Mesothelial cell of epicardium (in vitro differentiated cells): ENCODE measurements at regions not wholly inside any gene's neighbourhood (a gene's known extent, or its start where the extent isn't known, plus 50 kb on each side); places are given as distances from the start of the nearest gene placed in this dataset.

Experiments
- DNase-seq, 2 experiments: peaks; one replicate each; pipeline ENCODE4 v3.0.0; 2021; ENCODE audit warnings: low spot score in 2 of 2; ENCODE audit not compliant: unreplicated experiment in 2 of 2
- H3K27ac Mint-ChIP-seq: 2 replicates; pipeline ENCODE4 v1.8.0; 2021; ENCODE audit warnings: mixed read lengths
- H3K27me3 Mint-ChIP-seq: 2 replicates; pipeline ENCODE4 v1.8.0; 2021; ENCODE audit warnings: low read depth, mixed read lengths
- H3K36me3 Mint-ChIP-seq: 2 replicates; pipeline ENCODE4 v1.8.0; 2021; ENCODE audit warnings: mixed read lengths
- H3K4me1 Mint-ChIP-seq: 2 replicates; pipeline ENCODE4 v1.8.0; 2021; ENCODE audit warnings: mixed read lengths
- H3K4me3 Mint-ChIP-seq: 2 replicates; pipeline ENCODE4 v1.8.0; 2021; ENCODE audit warnings: mild to moderate bottlenecking, moderate library complexity, mixed read lengths
- H3K9me3 Mint-ChIP-seq: 2 replicates; pipeline ENCODE4 v1.8.0; 2021; ENCODE audit warnings: mixed read lengths
- TF ChIP-seq, protein P1 (sequence below): fragments of 200-600 bp; sonication (generic); IDR thresholded peaks from one replicate; pipeline ENCODE4 v1.5.0; 2021; ENCODE audit warnings: antibody characterized with exemption; ENCODE audit not compliant: unreplicated experiment

DNA sequence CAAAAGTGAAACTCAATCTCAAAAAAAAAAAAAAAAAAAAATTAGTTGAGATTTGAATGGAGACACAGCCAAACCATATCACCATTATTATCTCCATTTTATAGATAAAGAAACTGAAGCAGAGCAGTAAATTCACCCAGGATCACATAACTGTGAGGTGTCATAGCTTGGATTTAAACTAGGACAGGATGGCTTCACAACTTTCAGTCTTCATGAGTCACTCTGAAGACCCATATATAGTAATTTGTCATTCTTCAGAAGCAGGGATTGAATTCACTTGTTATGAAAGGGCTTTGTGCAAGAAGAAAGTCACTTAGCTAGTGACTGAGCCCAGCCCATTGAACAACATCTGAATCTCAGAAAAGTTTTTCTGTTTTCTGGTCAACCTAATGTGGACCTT, 60.5 kb upstream of the LRIG1 start:
- H3K27me3 Mint-ChIP-seq = peaks cover 3% of the 10 kb centered on the region
- TF ChIP-seq, protein P1, sequence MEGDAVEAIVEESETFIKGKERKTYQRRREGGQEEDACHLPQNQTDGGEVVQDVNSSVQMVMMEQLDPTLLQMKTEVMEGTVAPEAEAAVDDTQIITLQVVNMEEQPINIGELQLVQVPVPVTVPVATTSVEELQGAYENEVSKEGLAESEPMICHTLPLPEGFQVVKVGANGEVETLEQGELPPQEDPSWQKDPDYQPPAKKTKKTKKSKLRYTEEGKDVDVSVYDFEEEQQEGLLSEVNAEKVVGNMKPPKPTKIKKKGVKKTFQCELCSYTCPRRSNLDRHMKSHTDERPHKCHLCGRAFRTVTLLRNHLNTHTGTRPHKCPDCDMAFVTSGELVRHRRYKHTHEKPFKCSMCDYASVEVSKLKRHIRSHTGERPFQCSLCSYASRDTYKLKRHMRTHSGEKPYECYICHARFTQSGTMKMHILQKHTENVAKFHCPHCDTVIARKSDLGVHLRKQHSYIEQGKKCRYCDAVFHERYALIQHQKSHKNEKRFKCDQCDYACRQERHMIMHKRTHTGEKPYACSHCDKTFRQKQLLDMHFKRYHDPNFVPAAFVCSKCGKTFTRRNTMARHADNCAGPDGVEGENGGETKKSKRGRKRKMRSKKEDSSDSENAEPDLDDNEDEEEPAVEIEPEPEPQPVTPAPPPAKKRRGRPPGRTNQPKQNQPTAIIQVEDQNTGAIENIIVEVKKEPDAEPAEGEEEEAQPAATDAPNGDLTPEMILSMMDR = no peak
- no peak overlapping the region for H3K4me3 Mint-ChIP-seq
- H3K9me3 Mint-ChIP-seq = peaks cover 17% of the 10 kb centered on the region
- peaks cover 2% of the 10 kb centered on the region for H3K36me3 Mint-ChIP-seq
- H3K27ac Mint-ChIP-seq = no peak overlapping the region
- H3K4me1 Mint-ChIP-seq = no peaks in the 10 kb centered on the region
- DNase-seq = no peak

DNA sequence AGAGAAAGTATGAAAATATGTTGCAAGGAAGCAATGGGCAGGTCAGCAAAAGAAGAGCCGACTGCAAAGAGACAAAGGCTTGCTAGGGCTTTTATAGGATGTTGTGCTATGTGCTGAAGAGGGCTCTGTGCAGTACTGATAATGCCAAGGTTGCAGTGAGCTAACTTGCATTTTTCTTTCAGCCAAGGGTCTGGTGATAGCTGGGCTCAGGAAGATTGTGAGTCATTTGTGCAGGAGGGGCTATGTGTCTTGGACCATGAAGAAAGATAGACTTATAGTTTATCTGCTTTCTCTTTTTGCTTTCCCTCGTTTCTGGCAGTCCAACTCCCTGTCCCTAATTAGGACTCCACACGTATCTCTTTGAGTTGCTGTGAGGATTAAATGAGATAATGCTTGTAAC, 64.5 kb upstream of the LRIG1 start:
- Mint-ChIP-seq H3K27ac (no peak overlapping the region), H3K4me3 (no peak overlapping the region), H3K36me3 (peaks cover 1% of the 10 kb centered on the region), H3K4me1 (peaks cover 1% of the 10 kb centered on the region), H3K27me3 (peaks cover 3% of the 10 kb centered on the region), H3K9me3 (peaks cover 16% of the 10 kb centered on the region)
- no peak for DNase-seq
- TF ChIP-seq, protein P1 = no peak

DNA sequence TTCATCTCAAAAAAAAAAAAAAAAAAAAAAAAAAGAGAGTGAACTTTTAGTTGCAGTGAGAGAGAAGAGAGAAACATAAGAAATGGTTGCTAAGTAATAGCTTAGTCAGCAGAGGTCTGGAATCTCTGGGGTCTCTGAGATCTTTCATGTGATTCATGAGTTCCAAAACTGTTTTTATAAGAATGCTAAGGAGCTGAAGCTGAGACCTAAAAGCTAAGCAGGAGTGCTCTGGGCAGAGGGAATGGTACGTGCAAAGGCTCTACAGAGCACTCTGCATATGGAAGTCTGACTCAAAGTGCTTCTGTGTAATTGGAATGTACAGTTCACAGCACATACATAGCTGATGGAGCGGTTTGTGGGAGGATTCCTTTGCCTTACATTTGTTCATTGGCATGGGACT, 66.3 kb upstream of the LRIG1 start:
- peaks cover 10% of the 10 kb centered on the region for H3K9me3 Mint-ChIP-seq

DNA sequence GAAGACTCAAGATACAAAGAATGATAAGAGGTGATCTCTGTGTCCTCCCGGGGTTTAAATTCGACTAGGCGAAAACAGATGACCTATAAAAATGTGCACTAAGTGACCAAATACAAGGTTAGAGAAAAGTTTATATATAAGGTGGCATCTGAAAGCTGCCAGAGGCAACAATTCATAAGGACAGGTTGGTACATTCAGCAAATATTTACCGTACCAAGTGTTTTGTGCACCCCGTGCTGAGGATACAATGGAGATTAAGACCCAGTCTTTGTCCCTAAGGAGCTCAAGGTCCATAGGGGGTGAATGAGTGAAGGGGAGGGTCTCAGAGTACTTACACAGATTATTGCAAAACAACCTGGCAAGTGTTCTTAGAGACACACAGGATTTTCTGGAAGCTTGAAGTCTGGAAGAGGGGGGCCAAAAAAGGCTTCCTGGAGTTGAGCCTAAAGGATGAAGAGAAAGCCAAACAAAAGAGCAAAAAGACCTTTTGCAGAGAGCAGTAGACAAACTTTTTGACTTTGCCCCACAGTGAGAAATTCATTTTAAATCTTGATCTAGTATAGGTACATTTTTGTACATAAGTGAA, 71.4 kb upstream of the LRIG1 start:
- Mint-ChIP-seq H3K27me3 (peaks cover 12% of the 10 kb centered on the region), H3K27ac (no peak overlapping the region), H3K4me1 (peaks cover 4% of the 10 kb centered on the region), H3K4me3 (no peak overlapping the region), H3K9me3 (peaks cover 4% of the 10 kb centered on the region), H3K36me3 (no peaks in the 10 kb centered on the region)
- TF ChIP-seq, protein P1 = no peak
- DNase-seq = no peak

More for the DNA sequence above, 66.3 kb upstream of the LRIG1 start:
- Mint-ChIP-seq H3K27ac (no peak overlapping the region), H3K27me3 (peaks cover 6% of the 10 kb centered on the region), H3K36me3 (no peaks in the 10 kb centered on the region), H3K4me1 (peaks cover 2% of the 10 kb centered on the region), H3K4me3 (no peak overlapping the region)
- TF ChIP-seq, protein P1 = no peak
- DNase-seq = no peak

DNA sequence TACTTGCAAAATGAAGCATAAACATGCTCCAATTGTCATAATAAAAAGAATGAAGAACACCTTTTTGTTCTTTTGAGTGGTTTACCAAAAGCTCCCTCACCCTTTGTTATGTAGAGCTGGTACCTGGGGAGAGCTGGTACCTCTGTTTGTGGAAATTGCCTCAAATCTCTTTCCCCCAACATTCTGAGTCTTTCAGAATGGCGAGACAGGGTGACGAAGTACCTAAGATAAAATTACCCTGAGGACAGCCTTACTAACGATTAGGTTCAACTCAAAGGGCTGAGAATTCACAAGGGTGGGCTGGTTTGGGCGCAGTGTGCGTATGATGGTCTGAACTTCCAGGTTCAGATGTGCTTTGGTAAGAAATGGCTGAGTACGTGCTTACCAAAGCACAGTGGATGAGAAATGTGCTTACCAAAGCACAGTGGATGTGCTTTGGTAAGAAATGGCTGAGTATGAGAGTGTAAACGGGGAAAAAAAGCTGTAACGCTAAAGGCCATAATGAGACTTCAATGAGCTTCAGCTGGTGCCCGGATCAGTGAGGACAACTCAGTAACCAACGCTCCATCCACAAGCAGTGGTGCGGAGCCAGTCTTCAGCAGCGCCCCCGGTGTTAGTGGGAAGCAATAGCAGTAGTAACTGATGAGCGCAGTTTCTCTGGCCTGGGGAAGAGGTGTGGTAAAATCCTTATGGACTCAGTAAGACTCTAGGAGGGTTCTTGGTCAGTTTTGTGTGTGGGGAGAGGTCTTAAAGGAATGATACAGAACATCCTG, 72.3 kb upstream of the LRIG1 start:
- Mint-ChIP-seq H3K27ac (no peak overlapping the region), H3K27me3 (peaks cover 12% of the 10 kb centered on the region), H3K9me3 (peaks cover 4% of the 10 kb centered on the region), H3K4me1 (peaks cover 4% of the 10 kb centered on the region), H3K4me3 (no peak overlapping the region), H3K36me3 (no peaks in the 10 kb centered on the region)
- DNase-seq = no peak
- TF ChIP-seq, protein P1 = peak; percentile 41
